PC-9 (cell line): ENCODE measurements at regions not wholly inside any gene's neighbourhood (a gene's known extent, or its start where the extent isn't known, plus 50 kb on each side); places are given as distances from the start of the nearest gene placed in this dataset.

Experiments
- EZH2 ChIP-seq: fragments of 200-600 bp; sonication (generic); IDR thresholded peaks from 2 replicates; pipeline ENCODE4 v1.8.0; 2017; ENCODE audit warnings: antibody characterized with exemption, low read depth
- TF ChIP-seq, protein P1 (sequence below): fragments of 200-600 bp; sonication (generic); conservative IDR thresholded peaks from 2 replicates; pipeline ENCODE4 v1.6.1; 2017; ENCODE audit warnings: mixed run types, antibody characterized with exemption, mild to moderate bottlenecking, moderate library complexity

DNA sequence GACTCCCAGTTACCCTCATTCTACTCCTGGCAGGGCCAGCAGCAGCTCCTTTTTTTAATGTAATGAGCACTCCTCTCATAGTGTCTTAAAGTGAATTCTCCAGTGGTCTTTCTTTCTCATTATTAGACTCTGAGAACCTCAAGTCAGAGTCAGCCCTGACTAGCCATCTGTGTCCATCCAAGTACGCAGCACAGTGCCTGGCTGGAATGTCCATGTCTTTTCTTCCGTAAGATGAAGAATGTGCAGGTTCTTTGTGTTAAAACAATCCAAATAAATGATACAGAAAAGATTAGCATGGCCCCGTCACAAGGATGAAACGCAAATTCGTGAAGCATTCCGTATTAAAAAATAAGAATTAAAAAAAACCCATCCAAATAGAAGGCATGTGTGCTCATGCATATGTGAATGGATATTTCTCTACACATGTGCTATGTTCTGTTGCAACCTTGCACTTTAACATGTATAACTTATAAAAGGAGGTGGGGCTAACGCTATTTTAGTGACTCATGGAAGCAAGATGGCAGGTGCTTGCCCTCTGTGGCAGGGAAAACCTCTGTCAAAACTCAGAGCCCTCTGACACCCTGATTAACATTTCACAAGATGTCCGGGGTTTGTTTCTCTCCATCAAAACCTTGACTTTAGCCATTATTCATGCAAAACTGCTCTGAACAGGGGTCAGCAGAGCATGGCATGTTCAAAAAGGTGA, 170.7 kb upstream of the TOPAZ1 start:
- TF ChIP-seq, protein P1, sequence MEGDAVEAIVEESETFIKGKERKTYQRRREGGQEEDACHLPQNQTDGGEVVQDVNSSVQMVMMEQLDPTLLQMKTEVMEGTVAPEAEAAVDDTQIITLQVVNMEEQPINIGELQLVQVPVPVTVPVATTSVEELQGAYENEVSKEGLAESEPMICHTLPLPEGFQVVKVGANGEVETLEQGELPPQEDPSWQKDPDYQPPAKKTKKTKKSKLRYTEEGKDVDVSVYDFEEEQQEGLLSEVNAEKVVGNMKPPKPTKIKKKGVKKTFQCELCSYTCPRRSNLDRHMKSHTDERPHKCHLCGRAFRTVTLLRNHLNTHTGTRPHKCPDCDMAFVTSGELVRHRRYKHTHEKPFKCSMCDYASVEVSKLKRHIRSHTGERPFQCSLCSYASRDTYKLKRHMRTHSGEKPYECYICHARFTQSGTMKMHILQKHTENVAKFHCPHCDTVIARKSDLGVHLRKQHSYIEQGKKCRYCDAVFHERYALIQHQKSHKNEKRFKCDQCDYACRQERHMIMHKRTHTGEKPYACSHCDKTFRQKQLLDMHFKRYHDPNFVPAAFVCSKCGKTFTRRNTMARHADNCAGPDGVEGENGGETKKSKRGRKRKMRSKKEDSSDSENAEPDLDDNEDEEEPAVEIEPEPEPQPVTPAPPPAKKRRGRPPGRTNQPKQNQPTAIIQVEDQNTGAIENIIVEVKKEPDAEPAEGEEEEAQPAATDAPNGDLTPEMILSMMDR, result no peak
- TF ChIP-seq EZH2, result no peak
